DND-41 (cell line): ENCODE measurements at regions not wholly inside any gene's neighbourhood (a gene's known extent, or its start where the extent isn't known, plus 50 kb on each side); places are given as distances from the start of the nearest gene placed in this dataset.

Source experiments
- ATAC-seq: fragments of 200-7000 bp; cut with Tn5 transposase; 3 replicates; pipeline ENCODE4 v1.9.1; 2021; ENCODE audit warnings: low read depth; ENCODE audit not compliant: insufficient read depth
- DNase-seq: peaks from one replicate; pipeline ENCODE4 v3.0.0-alpha.2; 2020
- H2AFZ ChIP-seq: 2 replicates; pipeline ENCODE4 v1.6.0; 2012; ENCODE audit warnings: low read depth, low read length
- H3K27ac ChIP-seq: 2 replicates; pipeline ENCODE4 v1.5.1; 2012; ENCODE audit warnings: low read length, inconsistent platforms
- H3K27me3 ChIP-seq: fragments of 200-600 bp; sonication (generic); 2 replicates; pipeline ENCODE4 v1.6.0; 2012; ENCODE audit warnings: low read length, mild to moderate bottlenecking, inconsistent platforms; ENCODE audit not compliant: insufficient read depth, poor library complexity
- H3K36me3 ChIP-seq: 2 replicates; pipeline ENCODE4 v1.5.1; 2012; ENCODE audit warnings: low read length, inconsistent platforms; ENCODE audit not compliant: insufficient read depth
- H3K4me1 ChIP-seq: 2 replicates; pipeline ENCODE4 v1.5.1; 2012; ENCODE audit warnings: mild to moderate bottlenecking, low read length; ENCODE audit not compliant: insufficient read depth
- H3K4me2 ChIP-seq: 2 replicates; pipeline ENCODE4 v1.6.0; 2012; ENCODE audit warnings: mild to moderate bottlenecking, moderate library complexity, low read length, inconsistent platforms; ENCODE audit not compliant: insufficient read depth
- H3K4me3 ChIP-seq, 2 experiments: fragments of 200-600 bp in 1 of 2; shearing (Covaris generic) in 1 of 2; 2 replicates each; pipeline ENCODE4 v1.5.1; 2012 to 2016; ENCODE audit warnings: inconsistent platforms in 2 of 2, low read length in 2 of 2, mild to moderate bottlenecking in 2 of 2, low read depth in 1 of 2, moderate library complexity in 1 of 2
- H3K79me2 ChIP-seq: 2 replicates; pipeline ENCODE4 v1.6.0; 2012; ENCODE audit warnings: low read length, inconsistent platforms; ENCODE audit not compliant: insufficient read depth
- H3K9ac ChIP-seq: 2 replicates; pipeline ENCODE4 v1.6.0; 2012; ENCODE audit warnings: low read depth, mild to moderate bottlenecking, inconsistent platforms, low read length, moderate library complexity
- H3K9me3 ChIP-seq: 2 replicates; pipeline ENCODE4 v1.5.1; 2012; ENCODE audit warnings: low read length, moderate library complexity, mild to moderate bottlenecking, inconsistent platforms; ENCODE audit not compliant: insufficient read depth, severe bottlenecking
- H4K20me1 ChIP-seq: 2 replicates; pipeline ENCODE4 v1.6.0; 2012; ENCODE audit warnings: low read length; ENCODE audit not compliant: insufficient read depth
- CTCF ChIP-seq: IDR thresholded peaks from 2 replicates; pipeline ENCODE4 v1.5.1; 2012; ENCODE audit warnings: borderline replicate concordance, low read length, moderate library complexity, mild to moderate bottlenecking; ENCODE audit not compliant: poor library complexity, severe bottlenecking; ENCODE audit errors: extremely low read depth
- EZH2 ChIP-seq: IDR thresholded peaks from 3 replicates; pipeline ENCODE4 v1.6.1; 2012; ENCODE audit warnings: borderline replicate concordance, low read depth, mild to moderate bottlenecking, moderate library complexity, low read length, inconsistent platforms; ENCODE audit not compliant: severe bottlenecking

DNA sequence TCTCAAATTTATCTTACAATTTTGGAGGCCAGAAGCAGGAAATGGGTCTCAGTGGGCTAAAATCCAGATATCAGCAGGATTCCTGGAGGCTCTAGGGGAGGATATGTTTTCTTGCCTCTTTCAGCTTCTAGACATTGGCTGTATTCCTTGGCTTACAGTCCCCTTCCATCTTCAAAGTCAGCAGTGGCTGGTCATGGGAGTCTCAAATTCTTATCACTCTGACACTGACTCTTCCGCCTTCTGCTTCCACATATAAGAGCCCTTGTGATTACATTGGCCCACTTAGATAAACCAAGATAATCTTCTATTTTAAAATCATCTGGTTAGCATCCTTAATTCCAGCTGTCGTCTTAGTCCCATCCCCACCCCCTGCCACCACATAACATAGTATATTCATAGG lies 113.0 kb downstream of the PCDH7 start:
- H3K4me1 ChIP-seq, result no peaks in the 10 kb centered on the region
- no peaks in the 10 kb centered on the region for H3K27me3 ChIP-seq
- no peak overlapping the region for H2AFZ ChIP-seq
- no peak for DNase-seq
- H4K20me1 ChIP-seq, result no peaks in the 10 kb centered on the region
- no peak overlapping the region for H3K4me3 ChIP-seq
- H3K79me2 ChIP-seq, result no peaks in the 10 kb centered on the region
- TF ChIP-seq CTCF, result no peak
- no peak for TF ChIP-seq EZH2
- no peak overlapping the region for H3K27ac ChIP-seq
- no peaks in the 10 kb centered on the region for H3K36me3 ChIP-seq
- no peak for ATAC-seq
- no peak overlapping the region for H3K4me2 ChIP-seq
- no peak overlapping the region for H3K9ac ChIP-seq
- no peaks in the 10 kb centered on the region for H3K9me3 ChIP-seq

GRCh38 chr4:30835044-30835443 lies 114.9 kb downstream of the PCDH7 start:
- H3K79me2 ChIP-seq, result no peaks in the 10 kb centered on the region

DNA sequence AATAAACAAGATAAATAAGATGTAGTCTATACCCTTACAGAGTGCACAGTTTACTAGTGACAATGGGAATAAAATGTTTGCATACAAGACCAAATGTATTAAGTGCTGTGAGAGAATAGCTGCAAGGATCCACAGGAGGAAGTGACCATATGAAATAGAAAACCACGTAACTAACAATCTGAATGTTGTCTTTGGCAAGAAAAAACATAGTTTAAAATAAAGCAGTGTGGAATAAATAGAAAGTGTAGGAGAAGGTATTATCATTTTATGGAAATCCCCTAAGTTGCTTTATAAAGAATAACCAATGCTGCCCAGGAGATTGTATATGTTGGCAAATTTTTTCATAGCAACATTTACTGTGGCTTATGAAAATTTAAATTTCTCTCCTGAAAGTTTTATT lies 116.1 kb downstream of the PCDH7 start:
- Histone ChIP-seq H2AFZ (no peak overlapping the region), H3K27me3 (no peaks in the 10 kb centered on the region), H4K20me1 (no peaks in the 10 kb centered on the region), H3K36me3 (no peaks in the 10 kb centered on the region), H3K9me3 (no peaks in the 10 kb centered on the region), H3K27ac (no peak overlapping the region), H3K79me2 (no peaks in the 10 kb centered on the region), H3K4me3 (no peak overlapping the region), H3K4me2 (no peak overlapping the region), H3K4me1 (no peaks in the 10 kb centered on the region), H3K9ac (no peak overlapping the region)
- ATAC-seq (no peak), DNase-seq (no peak)
- TF ChIP-seq CTCF (no peak), EZH2 (no peak)

More at GRCh38 chr4:30835044-30835443, 114.9 kb downstream of the PCDH7 start:
- ATAC-seq, result no peak
- Histone ChIP-seq H4K20me1 (no peaks in the 10 kb centered on the region), H3K27me3 (no peaks in the 10 kb centered on the region), H3K36me3 (no peaks in the 10 kb centered on the region), H2AFZ (no peak overlapping the region), H3K4me1 (no peaks in the 10 kb centered on the region), H3K9me3 (no peaks in the 10 kb centered on the region), H3K4me2 (no peak overlapping the region), H3K4me3 (no peak overlapping the region), H3K27ac (no peak overlapping the region), H3K9ac (no peak overlapping the region)
- DNase-seq, result no peak
- no peak for TF ChIP-seq CTCF
- TF ChIP-seq EZH2, result no peak

DNA sequence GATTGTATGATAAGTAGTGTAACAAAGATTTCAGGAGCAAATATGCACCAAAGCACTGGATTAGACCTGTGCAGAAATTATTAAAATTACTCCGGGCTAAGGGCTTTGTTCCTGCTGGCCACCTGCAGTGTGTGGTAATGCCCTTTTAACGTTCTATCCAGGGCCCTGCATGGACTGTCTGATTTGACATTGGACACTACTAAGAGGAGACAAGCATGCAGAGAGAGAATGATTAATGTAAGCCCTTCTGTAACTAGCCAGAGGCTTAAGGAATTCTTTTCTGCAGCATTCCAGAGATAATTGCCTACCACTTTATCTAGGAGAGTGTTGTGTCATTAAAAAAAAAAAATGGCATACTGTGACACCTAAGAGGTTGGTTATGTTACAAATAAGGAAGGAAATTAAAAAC lies 117.0 kb downstream of the PCDH7 start:
- H4K20me1 ChIP-seq, result no peaks in the 10 kb centered on the region
- H2AFZ ChIP-seq, result no peak overlapping the region
- no peak overlapping the region for H3K4me2 ChIP-seq
- TF ChIP-seq EZH2 (no peak), CTCF (no peak)
- no peaks in the 10 kb centered on the region for H3K27me3 ChIP-seq
- H3K4me3 ChIP-seq, result no peak overlapping the region
- no peaks in the 10 kb centered on the region for H3K79me2 ChIP-seq
- ATAC-seq (no peak), DNase-seq (no peak)
- H3K4me1 ChIP-seq, result no peaks in the 10 kb centered on the region
- H3K27ac ChIP-seq, result no peak overlapping the region
- no peaks in the 10 kb centered on the region for H3K9me3 ChIP-seq
- H3K9ac ChIP-seq, result no peak overlapping the region
- H3K36me3 ChIP-seq, result no peaks in the 10 kb centered on the region
